Astrocyte of the cerebellum (primary cell): ENCODE measurements at regions not wholly inside any gene's neighbourhood (a gene's known extent, or its start where the extent isn't known, plus 50 kb on each side); places are given as distances from the start of the nearest gene placed in this dataset.

Experiments used
- DNase-seq: peaks from one replicate; pipeline ENCODE4 v3.0.0-alpha.2; 2011; ENCODE audit warnings: low read depth
- H3K4me3 ChIP-seq: 2 replicates; pipeline ENCODE4 v1.5.1; 2011; ENCODE audit warnings: mild to moderate bottlenecking, low read depth, low read length, moderate library complexity
- CTCF ChIP-seq: IDR thresholded peaks from 2 replicates; pipeline ENCODE4 v1.5.1; 2012; ENCODE audit warnings: low read length, low read depth, moderate library complexity, mild to moderate bottlenecking; ENCODE audit errors: missing control alignments
- in situ Hi-C: cut with HindIII; loops from 2 replicates; pipeline ENCODE4 v1.10.0; 2017; ENCODE audit warnings: low sequenced_read_pairs

GRCh38 chr5:38079620-38080402 is 178.5 kb upstream of the EGFLAM start:
- in situ Hi-C loops, result no loop called here
- no peak for DNase-seq
- H3K4me3 ChIP-seq, result no peak overlapping the region
- no peak for TF ChIP-seq CTCF

DNA sequence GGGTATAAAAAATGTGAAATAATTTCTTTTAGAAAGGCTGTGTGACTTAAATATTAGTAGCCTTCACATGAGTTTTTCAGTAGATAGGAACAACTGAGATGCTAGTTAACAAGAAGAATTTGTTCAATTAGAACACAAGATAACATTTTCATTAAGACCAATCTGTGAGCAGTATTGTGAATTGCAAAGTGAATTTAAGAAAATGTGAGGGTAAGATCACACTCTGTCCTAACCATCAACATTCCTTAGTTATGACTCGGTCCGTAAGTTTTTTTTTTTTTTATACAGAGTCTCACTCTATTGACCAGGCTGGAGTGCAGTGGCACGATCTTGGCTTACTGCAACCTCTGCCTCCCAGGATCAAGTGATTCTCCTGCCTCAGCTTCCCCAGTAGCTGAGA is 180.2 kb upstream of the EGFLAM start:
- no peak for DNase-seq
- no peak for TF ChIP-seq CTCF
- H3K4me3 ChIP-seq, result no peak overlapping the region
- in situ Hi-C loops, result no loop called here

DNA sequence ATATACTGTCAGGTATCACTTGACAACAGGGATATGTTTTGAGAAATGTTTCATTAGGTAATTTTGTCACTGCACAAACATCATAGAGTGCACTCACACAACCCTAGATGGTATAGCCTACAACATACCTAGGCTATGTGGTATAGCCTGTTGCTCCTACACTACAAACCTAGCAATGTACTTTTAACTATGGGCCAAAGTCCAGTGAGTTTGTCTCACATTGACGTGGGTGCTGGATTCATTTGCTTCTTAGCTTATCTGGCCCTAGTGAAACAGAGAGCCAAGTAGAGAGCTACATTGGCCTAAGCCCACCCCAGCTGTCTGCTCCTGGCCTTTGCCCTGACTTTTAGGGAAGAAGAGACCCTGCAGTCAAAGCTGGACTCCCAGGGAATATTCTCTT is 180.7 kb upstream of the EGFLAM start:
- in situ Hi-C loops, result no loop called here
- TF ChIP-seq CTCF, result no peak
- DNase-seq, result no peak
- H3K4me3 ChIP-seq, result no peak overlapping the region

GRCh38 chr5:38071831-38072694 is 186.3 kb upstream of the EGFLAM start:
- no peak for DNase-seq
- no peak for TF ChIP-seq CTCF
- in situ Hi-C loops, result no loop called here
- H3K4me3 ChIP-seq, result no peak overlapping the region

GRCh38 chr5:38070304-38070950 is 187.9 kb upstream of the EGFLAM start:
- no peak for TF ChIP-seq CTCF
- no peak overlapping the region for H3K4me3 ChIP-seq
- in situ Hi-C loops, result no loop called here
- DNase-seq, result no peak

GRCh38 chr5:38069360-38069759 is 189.0 kb upstream of the EGFLAM start:
- no peak overlapping the region for H3K4me3 ChIP-seq
- in situ Hi-C loops, result no loop called here
- no peak for DNase-seq
- TF ChIP-seq CTCF, result no peak
